A549 (cell line): ENCODE measurements at regions not wholly inside any gene's neighbourhood (a gene's known extent, or its start where the extent isn't known, plus 50 kb on each side); places are given as distances from the start of the nearest gene placed in this dataset.

Experiments
- ATAC-seq, 2 experiments: fragments of 200-7000 bp in 1 of 2; fragments of >200 bp in 1 of 2; cut with Nextera tagmentation in 1 of 2; cut with Tn5 transposase in 1 of 2; 3 replicates each; pipeline versions ENCODE4 v1.8.0 to v1.9.1; 2018 to 2020; ENCODE audit warnings: mild to moderate bottlenecking in 1 of 2, moderate library complexity in 1 of 2
- CTCF ChIA-PET: fragments of 300-600 bp; sonication (Branson Sonifier 250); formaldehyde crosslinking; extraction: SDS; loops from one replicate; lab custom pipeline; 2021; ENCODE audit warnings: antibody characterized with exemption, inconsistent platforms; lab: Yijun Ruan, JAX
- POLR2A ChIA-PET: fragments of 350-600 bp; formaldehyde crosslinking; extraction: SDS; loops from one replicate; lab custom pipeline; 2021; ENCODE audit warnings: antibody characterized with exemption, inconsistent platforms; lab: Yijun Ruan, JAX
- DNase-seq, 2 experiments: peaks; one replicate each; pipeline versions ENCODE4 v3.0.0 to v3.0.0-alpha.2; 2011 to 2016; ENCODE audit warnings: low read depth in 1 of 2, low spot score in 1 of 2
- FAIRE-seq: peaks from 2 replicates; lab custom pipeline; 2011; peaks lifted over from hg19 to GRCh38; lab: Jason Lieb, UNC
- H3K27ac ChIP-seq, 2 experiments: fragments of >200 bp; sonication (Bioruptor Twin); formaldehyde crosslinking; 3 replicates each; pipeline ENCODE4 v1.5.1; 2016 to 2017
- H3K4me1 ChIP-seq: fragments of >200 bp; sonication (Bioruptor Twin); formaldehyde crosslinking; 3 replicates; pipeline ENCODE4 v1.6.1; 2016
- H3K4me2 ChIP-seq: fragments of >200 bp; sonication (Bioruptor Twin); formaldehyde crosslinking; 3 replicates; pipeline ENCODE4 v1.6.1; 2016
- H3K4me3 ChIP-seq: fragments of >200 bp; sonication (Bioruptor Twin); formaldehyde crosslinking; 3 replicates; pipeline ENCODE4 v1.5.1; 2016
- H3K9me3 ChIP-seq: fragments of >200 bp; sonication (Bioruptor Twin); formaldehyde crosslinking; 3 replicates; pipeline ENCODE4 v1.6.1; 2016
- BHLHE40 ChIP-seq: IDR thresholded peaks from 2 replicates; pipeline ENCODE4 v1.6.1; 2012; ENCODE audit warnings: low read depth, low read length, inconsistent platforms
- CBX8 ChIP-seq: fragments of 200-600 bp; sonication (generic); IDR thresholded peaks from 2 replicates; pipeline ENCODE4 v1.6.1; 2016
- CHD2 ChIP-seq: fragments of 150-350 bp; IDR thresholded peaks from 2 replicates; pipeline ENCODE4 v1.6.1; 2014; ENCODE audit warnings: low read length; ENCODE audit not compliant: partially characterized antibody
- FOSB ChIP-seq: fragments of 250-450 bp; sonication (Bioruptor Pico); IDR thresholded peaks from 2 replicates; pipeline ENCODE4 v1.5.0; 2020; ENCODE audit warnings: mild to moderate bottlenecking, moderate library complexity
- FOSL2 ChIP-seq, 2 experiments: fragments of 450-650 bp in 1 of 2; fragments of >200 bp in 1 of 2; sonication (Bioruptor Twin) in 1 of 2; formaldehyde crosslinking; IDR thresholded peaks; 2 replicates each; pipeline versions ENCODE4 v1.5.0 to v1.6.1; 2016 to 2020; ENCODE audit warnings: mild to moderate bottlenecking in 1 of 2, moderate library complexity in 1 of 2
- HDAC2 ChIP-seq: fragments of 200-600 bp; sonication (generic); IDR thresholded peaks from 2 replicates; pipeline ENCODE4 v1.6.1; 2016
- HEYL ChIP-seq: fragments of 250-450 bp; sonication (Bioruptor Pico); IDR thresholded peaks from 2 replicates; pipeline ENCODE4 v1.8.0; 2021; ENCODE audit warnings: mild to moderate bottlenecking, moderate library complexity
- JUN ChIP-seq, 2 experiments: fragments of >200 bp; sonication (Bioruptor Twin); formaldehyde crosslinking; IDR thresholded peaks; 2 replicates in 1 of 2; 3 replicates in 1 of 2; pipeline ENCODE4 v1.6.1; 2016 to 2017
- KDM5A ChIP-seq: fragments of 200-600 bp; sonication (generic); IDR thresholded peaks from 2 replicates; pipeline ENCODE4 v1.6.1; 2016; ENCODE audit warnings: antibody characterized with exemption, mild to moderate bottlenecking
- MYC ChIP-seq: IDR thresholded peaks from 2 replicates; pipeline ENCODE4 v1.6.1; 2012; ENCODE audit warnings: mild to moderate bottlenecking, inconsistent platforms, low read length, improper control_type of control experiment, borderline replicate concordance
- NFE2L2 ChIP-seq: fragments of 150-350 bp; conservative IDR thresholded peaks from 2 replicates; pipeline ENCODE4 v1.6.1; 2014; ENCODE audit warnings: low read length
- POLR2AphosphoS2 ChIP-seq: conservative IDR thresholded peaks from 2 replicates; pipeline ENCODE4 v1.6.1; 2012; ENCODE audit warnings: low read length, improper control_type of control experiment, inconsistent platforms
- RARB ChIP-seq: fragments of 250-450 bp; sonication (Bioruptor Pico); IDR thresholded peaks from 2 replicates; pipeline ENCODE4 v1.8.0; 2021; ENCODE audit warnings: mild to moderate bottlenecking, moderate library complexity
- RFX5 ChIP-seq: fragments of 450-650 bp; IDR thresholded peaks from 2 replicates; pipeline ENCODE4 v1.7.1; 2014; ENCODE audit warnings: antibody characterized with exemption, mild to moderate bottlenecking, moderate library complexity
- SMC3 ChIP-seq: fragments of >200 bp; sonication (Bioruptor Twin); formaldehyde crosslinking; IDR thresholded peaks from 3 replicates; pipeline ENCODE4 v1.6.1; 2018; ENCODE audit warnings: inconsistent platforms
- SREBF2 ChIP-seq: fragments of 450-650 bp; IDR thresholded peaks from 2 replicates; pipeline ENCODE4 v1.6.1; 2014; ENCODE audit warnings: mild to moderate bottlenecking, moderate library complexity
- ZC3H11A ChIP-seq: fragments of 450-650 bp; IDR thresholded peaks from 2 replicates; pipeline ENCODE4 v1.6.1; 2014; ENCODE audit warnings: antibody characterized with exemption, mild to moderate bottlenecking
- ZFP36 ChIP-seq: fragments of 450-650 bp; IDR thresholded peaks from 2 replicates; pipeline ENCODE4 v1.6.1; 2014; ENCODE audit warnings: borderline replicate concordance; ENCODE audit not compliant: partially characterized antibody
- ZNF302 ChIP-seq: fragments of 250-450 bp; sonication (Bioruptor Pico); IDR thresholded peaks from 2 replicates; pipeline ENCODE4 v1.9.0; 2021; ENCODE audit warnings: inconsistent platforms, mild to moderate bottlenecking, moderate library complexity
- WGBS: methylation state at CpG from one replicate; pipeline ENCODE4 v1.1.6; 2017; ENCODE audit errors: missing lambda C conversion rate; 5-methylcytosine and 5-hydroxymethylcytosine counted together
- small RNA-seq, 6 experiments: library from RNA; depleted of rRNA; stranded (forward); fragments of <200 nt; gene quantifications; one replicate each; pipeline ENCODE3, GENCODE V24; 2012
- TF ChIP-seq, protein P1 (sequence below): fragments of 200-600 bp; sonication (generic); IDR thresholded peaks from 2 replicates; pipeline ENCODE4 v1.6.1; 2016; ENCODE audit warnings: antibody characterized with exemption, mild to moderate bottlenecking, moderate library complexity

DNA sequence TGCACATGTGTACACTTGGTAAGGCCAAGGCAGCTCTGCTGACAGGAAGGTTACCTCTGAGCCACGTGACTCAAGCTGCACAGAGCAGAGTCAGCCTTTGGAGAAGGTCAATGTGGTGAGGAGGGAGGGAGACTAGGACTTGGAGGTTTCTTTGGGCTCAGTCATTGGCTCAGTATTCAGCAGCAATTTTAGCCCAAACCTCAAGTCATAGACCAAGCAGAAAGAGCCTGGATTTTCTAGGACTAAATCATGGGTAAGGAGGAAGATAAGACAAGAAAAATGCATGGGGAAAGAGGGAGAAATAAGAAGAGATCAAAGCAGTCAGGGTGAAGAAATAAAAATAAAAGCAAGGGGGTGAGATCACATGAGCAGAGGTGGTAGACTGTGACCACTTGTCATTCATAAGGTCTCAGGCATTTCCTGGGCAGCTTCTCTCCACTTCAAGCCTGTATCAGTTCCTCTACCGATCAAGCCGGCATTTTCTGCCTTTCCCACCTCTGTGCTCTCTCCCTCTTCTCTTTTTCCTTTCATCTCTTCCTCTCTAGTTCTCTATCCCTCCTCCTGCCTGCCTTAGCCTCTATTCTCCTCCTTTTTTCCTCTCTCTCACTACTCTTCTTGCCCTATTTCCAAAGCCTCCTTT lies 51.7 kb upstream of the DUSP10 start:
- no peak for FAIRE-seq
- no peak for DNase-seq
- WGBS, result 58% methylated on average over 3 of the region's 3 CpGs
- ATAC-seq, result no peak
- Histone ChIP-seq H3K4me2 (no peak overlapping the region), H3K27ac (no peak overlapping the region), H3K4me3 (no peak overlapping the region), H3K9me3 (no peaks in the 10 kb centered on the region), H3K4me1 (no peaks in the 10 kb centered on the region)
- TF ChIP-seq ZNF302 (CRISPR knock-in tag) (no peak), CBX8 (no peak), ZC3H11A (no peak), KDM5A (no peak)
- TF ChIP-seq, protein P1, sequence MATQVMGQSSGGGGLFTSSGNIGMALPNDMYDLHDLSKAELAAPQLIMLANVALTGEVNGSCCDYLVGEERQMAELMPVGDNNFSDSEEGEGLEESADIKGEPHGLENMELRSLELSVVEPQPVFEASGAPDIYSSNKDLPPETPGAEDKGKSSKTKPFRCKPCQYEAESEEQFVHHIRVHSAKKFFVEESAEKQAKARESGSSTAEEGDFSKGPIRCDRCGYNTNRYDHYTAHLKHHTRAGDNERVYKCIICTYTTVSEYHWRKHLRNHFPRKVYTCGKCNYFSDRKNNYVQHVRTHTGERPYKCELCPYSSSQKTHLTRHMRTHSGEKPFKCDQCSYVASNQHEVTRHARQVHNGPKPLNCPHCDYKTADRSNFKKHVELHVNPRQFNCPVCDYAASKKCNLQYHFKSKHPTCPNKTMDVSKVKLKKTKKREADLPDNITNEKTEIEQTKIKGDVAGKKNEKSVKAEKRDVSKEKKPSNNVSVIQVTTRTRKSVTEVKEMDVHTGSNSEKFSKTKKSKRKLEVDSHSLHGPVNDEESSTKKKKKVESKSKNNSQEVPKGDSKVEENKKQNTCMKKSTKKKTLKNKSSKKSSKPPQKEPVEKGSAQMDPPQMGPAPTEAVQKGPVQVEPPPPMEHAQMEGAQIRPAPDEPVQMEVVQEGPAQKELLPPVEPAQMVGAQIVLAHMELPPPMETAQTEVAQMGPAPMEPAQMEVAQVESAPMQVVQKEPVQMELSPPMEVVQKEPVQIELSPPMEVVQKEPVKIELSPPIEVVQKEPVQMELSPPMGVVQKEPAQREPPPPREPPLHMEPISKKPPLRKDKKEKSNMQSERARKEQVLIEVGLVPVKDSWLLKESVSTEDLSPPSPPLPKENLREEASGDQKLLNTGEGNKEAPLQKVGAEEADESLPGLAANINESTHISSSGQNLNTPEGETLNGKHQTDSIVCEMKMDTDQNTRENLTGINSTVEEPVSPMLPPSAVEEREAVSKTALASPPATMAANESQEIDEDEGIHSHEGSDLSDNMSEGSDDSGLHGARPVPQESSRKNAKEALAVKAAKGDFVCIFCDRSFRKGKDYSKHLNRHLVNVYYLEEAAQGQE, result no peak
- ChIA-PET POLR2A (no interaction called here), CTCF (interaction anchor here (0.6 kb wide), 1 partner anchor 285 kb away, joined by 3 read pairs; no protein-coding TSS in a partner anchor)

DNA sequence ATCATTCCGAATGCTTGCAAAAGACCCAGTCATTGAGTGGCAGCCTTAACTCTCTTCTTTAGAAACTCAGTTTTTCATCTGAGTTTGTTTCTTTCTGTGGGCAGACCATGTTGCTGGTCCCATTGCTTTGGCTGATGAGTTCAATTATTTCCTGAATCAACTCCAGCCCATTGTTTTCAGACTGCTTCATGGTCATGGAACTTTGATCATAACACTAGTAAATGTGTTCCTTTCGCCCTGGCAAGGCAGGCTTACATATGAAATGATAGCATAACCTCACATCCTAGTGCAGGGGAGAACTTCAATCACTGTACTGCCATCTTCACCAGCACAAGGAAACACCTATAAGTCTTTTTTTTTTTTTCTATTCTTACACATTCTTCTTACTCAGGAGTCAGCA lies 50.0 kb upstream of the DUSP10 start:
- TF ChIP-seq JUN (IDR thresholded peaks at IDR 0.05) (no peak), FOSL2 (IDR thresholded peaks at IDR 0.05) (no peak), FOSL2 (CRISPR knock-in tag; IDR thresholded peaks at IDR 0.05) (no peak), CHD2 (no peak), SMC3 (no peak), ZNF302 (CRISPR knock-in tag) (no peak), HEYL (no peak), RARB (no peak), FOSB (CRISPR knock-in tag) (no peak), SREBF2 (no peak), HDAC2 (no peak), BHLHE40 (no peak), POLR2AphosphoS2 (no peak), RFX5 (no peak), NFE2L2 (no peak), KDM5A (no peak), MYC (no peak), ZFP36 (no peak)
- 57% methylated on average over 2 of the region's 2 CpGs for WGBS
- Histone ChIP-seq H3K4me1 (no peaks in the 10 kb centered on the region), H3K4me3 (no peak overlapping the region), H3K4me2 (no peak overlapping the region), H3K9me3 (no peaks in the 10 kb centered on the region), H3K27ac (no peak overlapping the region)
- no peak for DNase-seq
- no peak for FAIRE-seq
- CTCF ChIA-PET, result no interaction called here
- no peak for ATAC-seq
- POLR2A ChIA-PET, result no interaction called here

Small RNA genes in the stretch of these regions (small RNA-seq; reads per million reads assigned to genes)
- gene RNU6-403P, result 0 reads per million in 6 experiments
